ENCODE measurements at regions not wholly inside any gene's neighbourhood (a gene's known extent, or its start where the extent isn't known, plus 50 kb on each side); places are given as distances from the start of the nearest gene placed in this dataset.
"Not testable (repeated sequence)": the region's sequence is repeated elsewhere in the genome, so short reads cannot be mapped to it uniquely, and the experiment has no call there.

DNA sequence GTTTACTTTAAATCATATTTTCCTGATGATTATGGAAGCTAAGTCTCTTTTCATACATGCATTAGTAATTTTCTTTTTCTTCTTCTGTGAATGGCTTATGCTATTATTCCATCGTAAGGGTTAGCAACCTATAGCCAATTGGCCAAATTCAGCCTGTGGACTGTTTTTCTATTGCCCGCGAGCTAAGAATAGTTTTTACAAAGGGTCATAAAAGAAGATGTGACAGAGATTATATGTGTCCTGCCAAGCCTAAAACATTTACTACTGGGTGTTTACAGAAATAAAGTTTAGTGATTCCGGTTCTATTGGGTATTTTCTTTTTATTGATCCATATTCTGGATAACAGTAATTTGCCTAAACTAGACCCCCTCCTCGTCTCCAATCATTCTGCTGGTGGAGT lies 268.8 kb upstream of the DIO3 start:
- FAIRE-seq (no peak), DNase-seq (ENCODE audit: insufficient read length, low spot score) (no peak)
- no peak for TF ChIP-seq CTCF (IDR thresholded peaks at IDR 0.05; ENCODE audit: insufficient read depth, missing control alignments)

GRCh38 chr14:101293605-101294004 lies 267.7 kb upstream of the DIO3 start:
- DNase-seq (ENCODE audit: insufficient read length, low spot score) (no peak), FAIRE-seq (no peak)
- TF ChIP-seq CTCF (IDR thresholded peaks at IDR 0.05; ENCODE audit: insufficient read depth, missing control alignments), result no peak

- DNase-seq (ENCODE audit: insufficient read length, low spot score) (no peak), FAIRE-seq (no peak)
- no peak for TF ChIP-seq CTCF (IDR thresholded peaks at IDR 0.05; ENCODE audit: insufficient read depth, missing control alignments)
Observed at GRCh38 chr14:101294136-101294535, 267.2 kb upstream of the DIO3 start.

- not testable (repeated sequence) for DNase-seq (ENCODE audit: insufficient read length, low spot score); FAIRE-seq
Observed at GRCh38 chr14:101299781-101300180, 261.5 kb upstream of the DIO3 start.

DNA sequence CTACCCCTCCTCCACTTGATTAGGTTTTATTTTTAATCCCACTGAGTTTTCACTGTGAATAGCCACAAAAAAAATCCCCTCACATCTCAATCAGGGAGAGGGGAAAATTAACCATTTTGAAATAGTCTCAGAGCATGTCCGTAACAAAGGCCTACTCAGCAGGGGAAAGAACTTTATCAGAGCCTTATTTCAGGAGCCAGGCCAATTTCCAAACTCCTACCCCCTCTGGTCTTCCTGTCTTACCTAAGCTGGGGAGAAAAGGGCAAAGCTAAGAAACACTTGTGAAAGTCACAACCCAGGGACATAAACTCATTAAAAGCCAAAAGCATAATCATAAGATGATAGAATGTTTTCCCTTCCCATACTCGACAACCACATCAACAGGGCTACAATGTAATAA lies 260.3 kb upstream of the DIO3 start:
- DNase-seq (ENCODE audit: insufficient read length, low spot score) (no peak), FAIRE-seq (no peak)
- TF ChIP-seq CTCF (IDR thresholded peaks at IDR 0.05; ENCODE audit: insufficient read depth, missing control alignments), result no peak

DNA sequence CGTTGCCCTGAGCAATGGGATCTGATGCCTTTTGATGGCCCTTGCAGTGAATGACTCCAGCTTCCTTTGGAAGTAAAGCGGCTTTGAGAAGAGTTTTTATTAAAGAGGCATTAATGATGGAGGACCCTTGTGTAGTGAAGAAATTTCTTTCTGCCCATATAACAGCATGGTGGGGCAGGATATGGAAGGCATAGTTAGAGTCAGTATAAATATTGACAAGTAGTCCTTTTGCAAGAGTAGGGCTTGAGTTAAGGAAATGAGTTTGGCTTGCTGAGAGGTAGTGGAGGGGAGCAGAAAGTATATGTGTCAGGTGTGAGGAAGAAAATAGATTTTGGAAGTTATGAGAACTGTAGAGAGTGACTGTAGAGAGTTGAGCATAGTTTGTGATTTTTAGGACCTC lies 254.1 kb upstream of the DIO3 start:
- DNase-seq (ENCODE audit: insufficient read length, low spot score); FAIRE-seq: not testable (repeated sequence)

DNA sequence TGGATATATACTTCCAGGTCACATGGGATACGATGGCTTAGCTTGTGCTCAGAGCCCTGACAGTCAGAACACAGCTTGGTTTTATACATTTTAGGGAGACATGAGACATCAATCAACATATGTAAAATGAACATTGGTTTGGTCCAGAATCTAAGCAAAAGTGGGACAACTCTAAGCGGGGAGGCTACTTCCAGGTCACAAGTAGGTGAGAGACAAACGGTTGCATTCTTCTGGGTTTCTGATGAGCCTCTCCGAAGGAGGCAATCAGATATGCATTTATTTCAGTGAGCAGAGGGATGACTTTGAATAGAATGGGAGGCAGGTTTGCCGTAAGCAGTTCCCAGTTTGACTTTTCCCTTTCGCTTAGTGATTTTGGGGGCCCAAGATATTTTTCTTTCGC lies 250.1 kb upstream of the DIO3 start:
- not testable (repeated sequence) for FAIRE-seq; DNase-seq (ENCODE audit: insufficient read length, low spot score)

- TF ChIP-seq CTCF (IDR thresholded peaks at IDR 0.05; ENCODE audit: insufficient read depth, missing control alignments), result no peak
- no peak for DNase-seq (ENCODE audit: insufficient read length, low spot score)
- FAIRE-seq, result no peak
Observed at GRCh38 chr14:101313268-101313667, 248.0 kb upstream of the DIO3 start.

- no peak for DNase-seq (ENCODE audit: insufficient read length, low spot score)
- no peak for FAIRE-seq
- no peak for TF ChIP-seq CTCF (IDR thresholded peaks at IDR 0.05; ENCODE audit: insufficient read depth, missing control alignments)
Observed at GRCh38 chr14:101315802-101316296, 245.4 kb upstream of the DIO3 start.
